Esophagus squamous epithelium (tissue), 4 donors: ENCODE measurements at regions not wholly inside any gene's neighbourhood (a gene's known extent, or its start where the extent isn't known, plus 50 kb on each side); places are given as distances from the start of the nearest gene placed in this dataset.

Experiments used
- CTCF ChIP-seq, 6 experiments: fragments of 450-650 bp in 4 of 6; fragments of 200-600 bp in 2 of 6; sonication (generic) in 2 of 6; IDR thresholded peaks; one replicate each; pipeline ENCODE4 v1.5.1; 2016 to 2019; ENCODE audit warnings: antibody characterized with exemption in 6 of 6, mild to moderate bottlenecking in 4 of 6, moderate library complexity in 4 of 6
- POLR2A ChIP-seq, 4 donors: fragments of 450-650 bp; IDR thresholded peaks; one replicate each; pipeline ENCODE4 v1.6.1; 2017; ENCODE audit warnings: antibody characterized with exemption in 4 of 4, mild to moderate bottlenecking in 4 of 4, moderate library complexity in 3 of 4

- TF ChIP-seq CTCF (IDR thresholded peaks at IDR 0.05) (no peak), POLR2A (IDR thresholded peaks at IDR 0.05) (no peak)
Observed at GRCh38 chr10:29715296-29715695, 80.5 kb upstream of the SVIL start.
